Neural cell (in vitro differentiated cells): ENCODE measurements at regions not wholly inside any gene's neighbourhood (a gene's known extent, or its start where the extent isn't known, plus 50 kb on each side); places are given as distances from the start of the nearest gene placed in this dataset.

Experiments used
- POLR2AphosphoS5 ChIP-seq: IDR thresholded peaks from 2 replicates; pipeline ENCODE4 v1.6.1; 2012
- RAD21 ChIP-seq: fragments of 450-650 bp; conservative IDR thresholded peaks from 2 replicates; pipeline ENCODE4 v1.6.1; 2014; ENCODE audit warnings: antibody characterized with exemption, mild to moderate bottlenecking, moderate library complexity

- no peak for TF ChIP-seq RAD21
- TF ChIP-seq POLR2AphosphoS5: no peak
These were observed 836.8 kb upstream of the LCORL start for GRCh38 chr4:18858229-18858922.
